ENCODE measurements at regions not wholly inside any gene's neighbourhood (a gene's known extent, or its start where the extent isn't known, plus 50 kb on each side); places are given as distances from the start of the nearest gene placed in this dataset.
A peak's percentile ranks its signal among the peaks of the same experiment; 100 is the strongest.

DNA sequence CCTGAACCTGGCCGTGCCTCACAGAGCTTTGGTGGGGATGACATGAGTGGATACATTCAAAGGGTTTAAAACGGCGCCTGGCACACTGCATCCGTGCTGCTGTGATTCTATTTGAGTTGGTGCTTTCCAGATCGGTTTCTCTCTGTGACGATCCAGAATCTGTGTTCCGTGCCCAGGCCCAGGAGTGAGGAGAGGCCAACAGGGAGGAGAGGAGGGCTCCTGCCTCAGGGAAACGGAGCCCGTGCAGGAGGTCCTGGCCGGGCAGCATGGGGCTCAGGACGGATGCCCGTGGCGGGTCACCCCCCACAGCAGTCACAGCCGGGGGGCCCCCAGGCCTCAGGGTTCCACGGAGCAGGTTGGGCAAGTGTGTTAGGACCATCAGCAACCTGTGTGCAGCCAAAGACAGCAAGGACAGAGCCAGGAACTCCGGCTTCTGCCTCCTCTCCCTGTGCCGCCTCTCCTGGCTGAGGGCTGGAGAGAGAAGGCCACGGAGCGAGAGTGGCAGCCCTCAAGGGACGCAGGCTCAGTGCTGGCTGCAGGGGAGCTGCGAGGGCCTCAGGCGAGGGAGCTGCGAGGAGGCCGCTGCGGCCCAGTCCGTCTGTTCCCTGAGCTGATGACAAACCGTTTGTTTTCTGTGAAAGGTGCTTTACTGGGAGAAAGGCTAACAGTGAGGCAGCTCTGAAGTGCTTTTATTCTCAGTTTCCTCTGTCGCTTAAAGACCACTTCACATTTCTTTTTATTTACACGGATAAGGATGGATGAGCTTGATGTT, 99.3 kb downstream of the METRNL start:
- no peak for DNase-seq (ENCODE audit: low read depth)

DNA sequence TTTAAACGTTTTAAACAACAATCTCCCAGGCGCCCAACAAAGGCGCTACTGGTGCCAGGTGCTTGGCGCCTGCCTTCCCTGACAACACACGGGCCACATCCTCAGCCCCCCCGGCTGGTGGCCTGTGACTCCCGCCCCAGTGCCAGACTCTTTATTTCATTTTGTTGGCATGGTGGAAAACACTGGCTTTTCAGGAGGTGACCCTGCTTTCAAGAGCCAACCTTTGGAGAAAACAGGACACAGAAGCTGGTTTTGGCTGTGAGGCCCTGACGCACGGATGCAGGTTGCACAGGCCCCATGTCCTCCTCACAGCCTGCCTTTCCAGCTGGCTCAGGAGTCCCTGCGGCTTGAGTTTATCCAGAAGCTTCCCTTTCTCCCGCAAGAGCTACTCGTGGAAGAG, 100.0 kb downstream of the METRNL start:
- no peak for DNase-seq (ENCODE audit: low read depth)

DNA sequence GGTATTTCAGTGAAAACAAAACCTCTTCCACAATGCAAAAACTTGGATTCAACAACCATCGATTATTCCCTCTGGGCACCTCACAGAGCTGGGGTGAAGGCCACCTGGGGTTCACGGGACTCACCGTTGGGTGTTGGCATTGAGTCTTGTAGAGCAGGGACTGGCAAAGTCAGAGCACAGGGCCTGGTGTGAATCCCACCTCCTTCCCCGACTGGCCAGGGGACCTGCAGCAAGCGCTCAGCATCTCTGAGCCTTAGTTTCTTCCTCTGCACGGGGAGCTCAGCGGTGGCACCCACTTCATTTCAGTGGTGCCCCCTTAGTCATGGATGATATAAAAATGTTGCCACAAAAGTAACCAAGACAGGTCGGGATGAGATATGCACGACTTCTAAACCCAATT, 100.4 kb downstream of the METRNL start:
- no peak for DNase-seq (ENCODE audit: low read depth)

DNA sequence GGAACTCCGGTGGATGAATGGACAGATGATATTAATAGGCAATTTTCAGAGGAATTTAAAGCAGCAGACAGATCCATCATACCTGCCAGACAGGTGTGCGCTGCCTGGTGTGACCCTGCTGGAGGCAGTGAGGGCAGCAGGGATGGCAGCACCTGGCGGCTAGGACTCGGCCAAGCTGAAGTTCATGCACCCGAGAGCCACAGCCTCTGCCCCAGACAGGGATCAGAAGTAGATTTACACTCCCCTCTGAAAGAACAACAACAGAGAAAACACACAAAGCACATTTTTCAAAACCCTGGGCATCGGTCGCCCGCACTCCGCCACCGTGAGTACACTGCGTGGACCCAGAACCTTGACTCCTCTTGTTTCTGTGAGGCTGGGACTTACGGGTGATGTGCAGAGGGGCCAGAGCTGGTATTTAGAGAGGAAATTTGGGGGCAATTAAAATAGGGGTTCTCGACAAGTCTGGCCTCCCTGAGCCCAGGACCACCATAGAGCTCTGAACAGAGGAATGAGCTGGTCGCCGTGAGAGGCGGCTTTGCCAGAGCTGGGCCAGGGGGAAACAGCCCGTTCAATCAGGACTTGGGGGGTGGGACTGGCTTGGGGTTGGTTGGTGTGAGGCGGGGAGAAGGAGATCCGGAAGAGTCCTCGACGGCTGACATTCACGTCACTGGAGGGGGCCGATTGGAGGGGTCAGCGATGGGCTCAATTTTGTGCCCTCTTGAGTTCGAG, 101.0 kb downstream of the METRNL start:
- DNase-seq (ENCODE audit: low read depth): no peak

DNA sequence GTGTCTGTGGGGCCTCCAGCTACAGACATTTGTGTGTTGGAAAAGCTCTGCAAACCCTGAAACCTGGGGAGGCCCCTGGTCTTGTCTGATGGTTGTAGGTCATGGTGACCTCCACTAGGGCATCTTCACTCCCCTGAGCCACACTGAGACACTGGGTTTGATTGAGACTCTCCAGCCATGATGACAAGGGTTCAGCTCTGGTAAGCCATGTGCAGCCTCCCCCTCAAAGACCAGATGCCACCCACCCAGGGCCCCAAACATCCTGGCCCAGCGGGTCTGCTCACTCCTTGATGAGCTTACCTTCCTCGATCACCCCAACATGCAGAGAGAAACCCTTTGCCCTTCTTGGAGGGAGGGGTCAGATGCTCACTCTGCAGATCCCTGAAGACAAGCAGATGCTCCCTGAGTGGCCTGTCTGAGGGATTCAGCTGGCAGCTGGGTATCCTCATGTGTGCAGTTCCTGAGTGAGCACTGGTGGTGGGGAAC, 101.6 kb downstream of the METRNL start:
- DNase-seq (ENCODE audit: low read depth): no peak

DNA sequence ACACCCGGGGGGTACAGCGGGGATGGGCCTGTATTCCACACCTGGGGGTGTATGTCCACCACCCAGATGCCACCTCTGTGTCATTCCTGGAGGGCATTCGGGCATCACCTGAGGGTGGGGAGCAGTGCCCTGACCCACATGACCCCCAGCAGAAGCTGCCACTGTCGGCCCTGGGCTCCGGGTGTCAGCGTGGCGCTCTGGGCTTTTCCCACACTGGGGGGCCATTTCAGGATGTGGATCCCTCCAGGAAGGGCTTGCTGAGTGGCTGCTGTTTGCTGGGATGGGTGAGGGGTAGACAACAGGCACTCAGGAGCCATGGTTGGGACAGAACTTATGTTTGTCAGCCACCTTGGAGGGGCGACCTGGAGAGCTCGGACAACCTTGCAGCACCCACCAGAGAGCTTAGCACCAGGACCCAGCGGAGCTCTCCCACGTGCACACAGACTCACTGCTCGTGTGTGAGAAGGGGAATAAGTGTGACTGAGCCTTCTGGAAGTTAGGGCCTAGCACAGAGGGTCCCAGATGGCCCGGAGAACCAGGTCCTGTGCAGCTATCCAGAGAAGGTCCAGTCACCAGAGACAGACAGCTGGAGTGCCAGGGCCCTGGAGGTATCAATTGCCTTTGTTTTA, 102.7 kb downstream of the METRNL start:
- no peak for DNase-seq (ENCODE audit: low read depth)

DNA sequence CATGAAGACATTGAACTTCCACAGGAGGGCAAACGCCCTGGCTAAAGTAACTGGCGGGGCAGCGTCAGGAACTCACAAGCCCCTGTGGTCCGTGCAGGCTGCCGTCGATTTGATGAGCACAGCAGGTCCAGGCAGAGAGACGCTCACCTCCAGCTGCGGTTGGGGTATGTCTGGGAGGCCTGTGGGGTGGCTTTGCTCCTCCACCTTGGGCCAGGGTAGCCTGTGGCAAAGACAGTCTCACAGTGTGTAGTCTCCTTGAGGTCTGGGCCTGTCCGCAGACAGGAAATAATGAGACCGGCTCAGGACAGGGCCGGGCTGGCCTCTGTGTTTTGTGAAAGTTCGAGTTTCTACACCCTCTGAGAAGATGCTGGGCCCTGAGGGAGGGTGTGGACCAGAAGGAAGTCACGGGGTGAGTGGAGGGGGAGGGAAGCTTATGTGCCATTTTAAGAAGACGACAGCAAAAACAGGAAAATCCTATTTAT, 103.3 kb downstream of the METRNL start:
- no peak for DNase-seq (ENCODE audit: low read depth)

DNA sequence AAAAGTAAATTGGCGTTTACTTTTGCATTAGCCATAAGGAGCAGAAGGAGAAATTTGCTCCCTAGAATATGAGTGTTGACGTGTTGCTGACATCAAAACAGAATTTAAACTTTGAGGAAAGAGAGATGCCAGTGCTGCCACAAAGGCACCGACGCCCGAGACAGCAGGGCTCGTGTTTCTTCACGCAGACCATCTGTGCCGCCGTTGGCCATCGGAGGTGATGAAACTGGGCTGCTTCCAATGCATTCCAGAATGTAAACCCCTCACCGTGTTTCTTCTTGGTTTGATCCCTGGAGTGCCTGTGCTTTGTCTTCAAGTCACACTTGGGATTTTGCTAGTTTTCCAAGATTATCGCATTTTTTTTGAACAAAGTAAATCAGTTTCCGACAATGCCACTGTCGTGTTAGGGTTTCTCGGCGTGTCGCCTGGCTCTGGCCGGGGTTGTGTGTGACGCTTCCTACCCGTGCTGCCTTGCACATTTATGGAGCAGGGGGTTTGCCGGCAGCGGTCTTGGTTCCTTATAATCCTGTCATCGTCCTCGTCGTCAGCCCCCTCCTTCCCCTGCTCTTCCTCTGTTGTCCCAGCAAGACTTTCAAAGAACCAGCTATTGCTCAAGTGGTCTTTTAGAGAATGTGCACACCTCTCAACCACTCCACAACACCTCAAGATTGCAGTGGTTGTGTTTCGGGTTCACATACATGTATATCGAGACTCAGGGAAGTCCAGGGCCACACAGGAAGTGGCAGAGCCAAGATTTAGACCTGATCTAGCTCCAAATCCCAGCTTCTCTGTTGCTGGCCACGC, 103.9 kb downstream of the METRNL start:
- no peak for DNase-seq (ENCODE audit: low read depth)

DNA sequence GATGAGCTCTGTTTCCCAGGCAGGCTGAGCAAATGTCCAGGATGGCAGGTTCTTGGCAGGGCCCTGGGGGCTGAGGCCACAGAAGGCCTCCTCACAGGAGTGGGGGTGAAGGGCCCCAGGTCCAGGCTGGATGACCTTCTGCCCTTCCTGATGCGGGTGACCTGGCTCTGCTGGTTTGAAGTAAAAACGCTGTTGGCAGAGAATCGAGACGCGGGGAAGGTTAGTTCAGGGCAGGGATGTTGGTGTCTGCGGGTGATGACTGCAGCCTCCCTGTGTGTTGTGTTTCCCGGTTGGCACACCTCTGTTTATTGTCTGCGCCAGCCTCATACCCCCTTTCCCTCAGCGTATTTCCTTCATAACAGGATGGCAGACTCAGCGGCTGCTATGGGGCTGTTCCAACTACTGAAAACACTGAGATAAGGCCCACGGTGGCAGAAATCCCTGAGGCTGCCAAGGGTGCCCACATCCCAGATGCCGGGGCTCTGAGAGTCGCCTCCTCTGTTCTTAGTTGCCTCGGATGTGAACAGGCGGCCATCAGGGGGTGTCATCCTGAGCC, 104.6 kb downstream of the METRNL start:
- no peak for DNase-seq (ENCODE audit: low read depth)

DNA sequence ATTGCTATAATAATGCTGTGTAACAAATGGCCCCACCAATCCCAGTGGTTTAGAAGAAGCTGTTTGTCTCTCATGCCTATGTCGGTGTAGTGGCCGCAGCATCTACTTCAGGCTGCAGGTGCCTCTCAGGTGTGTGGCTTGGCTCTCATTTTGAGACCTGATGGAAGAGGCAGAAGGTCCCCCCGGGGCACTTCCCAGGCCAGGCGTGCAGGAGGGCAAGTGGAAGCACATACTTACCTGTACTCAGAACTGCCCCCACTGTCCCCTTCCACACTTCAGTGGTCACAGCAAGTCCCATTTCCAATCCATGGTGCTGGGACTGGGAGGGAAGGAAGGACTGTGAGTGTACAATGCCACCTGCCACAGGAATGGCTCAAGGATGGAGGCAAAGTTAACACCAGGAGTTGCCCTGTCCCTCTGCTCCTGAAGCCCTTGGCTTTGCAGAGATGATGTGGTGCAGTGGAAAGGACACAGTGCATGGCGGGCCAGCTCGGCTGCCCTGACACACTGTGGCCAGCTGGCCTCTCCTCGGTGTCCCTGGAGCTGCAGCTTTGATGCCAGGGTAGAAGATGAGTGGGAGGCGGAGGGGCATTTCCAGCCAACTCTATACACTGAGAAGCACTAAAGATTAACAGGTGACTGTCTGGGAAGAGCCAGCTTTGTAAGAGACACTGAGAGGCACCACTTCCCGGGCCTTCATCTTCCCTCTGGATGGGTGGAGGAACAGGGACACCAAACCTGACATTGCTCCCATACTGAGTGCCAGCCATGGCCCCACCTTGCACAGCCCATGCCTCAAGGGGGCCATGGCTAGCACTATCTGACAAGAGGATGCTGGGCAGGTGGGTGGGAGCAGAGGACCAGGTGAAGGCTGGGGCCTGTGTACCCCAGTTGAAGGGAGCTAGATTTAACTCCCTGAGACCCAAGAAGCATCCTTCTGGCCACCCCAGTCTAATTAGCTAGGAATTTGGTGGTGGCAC, 105.9 kb downstream of the METRNL start:
- no peak for DNase-seq (ENCODE audit: low read depth)

DNA sequence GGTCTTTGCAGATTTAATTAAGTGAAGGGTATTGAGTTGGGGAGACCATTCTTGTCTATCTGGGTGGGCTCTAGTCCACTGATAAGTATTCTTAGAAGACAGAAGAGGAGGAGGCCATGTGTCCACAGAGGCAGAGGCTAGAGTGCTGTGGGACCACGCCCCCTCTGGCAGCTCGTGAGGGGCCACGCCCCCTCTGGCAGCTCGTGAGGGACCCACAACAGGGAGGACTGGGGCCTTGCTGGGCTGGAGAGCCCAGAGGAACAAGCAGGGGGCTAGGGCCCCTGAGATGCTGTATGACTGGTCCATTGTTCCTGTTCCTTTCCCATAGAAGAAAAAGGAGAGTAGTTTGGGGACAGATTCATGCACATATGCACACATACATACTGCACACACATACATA, 106.8 kb downstream of the METRNL start:
- no peak for DNase-seq (ENCODE audit: low read depth)

DNA sequence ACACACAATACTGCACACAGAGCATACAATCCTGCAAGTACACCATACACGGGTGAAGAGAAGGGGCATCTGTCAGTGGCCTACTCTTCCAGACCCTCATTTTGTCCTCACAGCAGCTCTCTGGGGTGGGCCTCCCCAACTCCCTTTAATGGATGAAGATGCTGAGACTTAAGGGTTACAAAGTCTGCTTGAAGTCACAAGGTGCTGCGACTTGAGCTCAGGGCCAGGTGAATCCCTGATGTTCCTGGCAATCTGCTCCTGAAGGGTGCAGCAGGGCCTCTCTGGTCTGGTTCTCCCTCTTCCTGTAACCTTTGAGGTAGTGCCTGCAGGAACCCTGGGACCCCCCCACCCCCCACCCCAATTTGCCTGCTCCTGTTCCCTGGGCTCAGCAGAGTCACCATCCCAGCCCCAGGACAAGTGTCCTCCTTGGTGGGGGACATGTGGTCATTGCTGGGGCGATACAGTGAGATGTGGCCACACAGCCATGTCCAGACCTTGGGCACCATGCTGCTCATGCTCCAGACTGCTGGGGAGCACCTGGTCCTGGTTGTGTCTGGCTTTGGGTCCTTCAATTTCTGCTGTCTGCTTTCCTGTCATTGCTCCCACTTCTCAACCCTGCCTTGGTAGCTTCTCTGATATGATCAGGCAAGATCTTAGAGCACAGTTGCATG, 107.5 kb downstream of the METRNL start:
- no peak for DNase-seq (ENCODE audit: low read depth)

DNA sequence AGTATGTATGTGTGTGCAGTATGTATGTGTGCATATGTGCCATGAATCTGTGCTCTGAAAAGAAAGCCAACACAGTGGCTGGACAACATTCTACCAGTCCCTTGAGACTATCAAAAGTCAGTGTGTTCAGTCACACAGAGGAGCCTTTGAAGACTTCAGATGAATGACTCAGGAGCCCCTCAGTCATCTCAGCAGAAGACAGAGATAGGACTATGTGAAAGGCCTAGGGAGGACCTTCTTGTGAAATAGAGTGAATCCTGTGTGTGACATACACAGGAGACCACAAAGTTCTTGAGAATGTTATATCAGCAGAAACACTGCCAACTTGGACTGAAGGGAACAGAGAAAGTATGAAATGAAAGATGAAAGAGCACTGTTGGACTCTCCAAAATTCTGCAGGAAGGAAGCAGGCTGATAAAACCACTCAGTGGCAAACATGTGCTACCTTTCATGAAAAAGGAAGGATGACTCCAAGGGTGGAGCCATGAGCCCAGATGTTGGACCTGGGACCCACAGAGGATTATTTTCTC, 108.4 kb downstream of the METRNL start:
- no peak for DNase-seq (ENCODE audit: low read depth)

DNA sequence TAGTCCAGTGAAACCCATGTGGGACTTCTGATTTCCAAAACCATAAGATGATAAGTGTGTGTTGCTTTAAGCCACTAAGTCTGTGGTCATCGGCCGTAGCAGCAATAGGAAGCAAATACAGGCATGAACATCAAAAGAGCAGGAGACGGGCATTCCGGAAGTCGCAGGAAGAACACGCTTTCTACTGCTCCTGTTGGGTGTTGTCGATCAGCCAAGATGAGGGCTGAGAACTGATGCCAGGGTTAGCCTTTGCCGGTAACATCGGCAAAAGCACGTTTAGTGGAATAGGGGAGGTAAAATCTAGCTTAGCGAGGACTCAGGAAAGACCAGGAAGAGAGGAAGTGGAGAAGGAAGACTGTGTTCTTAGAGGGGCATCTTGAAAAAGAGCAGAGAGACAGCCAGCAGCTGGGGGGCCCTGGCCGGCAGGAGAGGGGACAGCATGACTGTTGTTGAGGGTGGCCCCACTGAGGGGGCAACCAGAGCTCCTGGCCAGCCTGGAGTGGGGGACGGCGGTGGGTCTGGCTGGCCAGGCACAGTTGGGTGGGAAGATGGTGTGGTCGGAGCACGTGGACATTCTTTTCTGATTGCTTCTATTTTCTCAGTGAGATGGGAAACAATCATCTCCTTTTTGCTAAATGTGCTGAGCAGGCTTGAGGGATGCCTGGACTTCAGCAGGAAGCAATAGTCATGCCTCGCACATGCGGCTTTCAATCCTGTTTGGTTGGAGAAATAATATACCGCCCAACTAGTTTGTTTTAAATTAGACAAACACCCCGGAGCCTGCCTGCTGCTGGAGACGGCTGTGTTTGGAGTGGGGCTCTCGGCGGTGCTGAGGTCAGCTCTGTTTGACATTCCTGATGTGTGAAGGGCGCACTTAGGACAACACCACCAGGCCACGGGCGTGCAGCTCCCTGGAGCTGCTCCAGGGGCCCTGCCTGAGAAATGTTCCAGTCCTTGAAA, 109.9 kb downstream of the METRNL start:
- DNase-seq (ENCODE audit: low read depth): peak; percentile 66

DNA sequence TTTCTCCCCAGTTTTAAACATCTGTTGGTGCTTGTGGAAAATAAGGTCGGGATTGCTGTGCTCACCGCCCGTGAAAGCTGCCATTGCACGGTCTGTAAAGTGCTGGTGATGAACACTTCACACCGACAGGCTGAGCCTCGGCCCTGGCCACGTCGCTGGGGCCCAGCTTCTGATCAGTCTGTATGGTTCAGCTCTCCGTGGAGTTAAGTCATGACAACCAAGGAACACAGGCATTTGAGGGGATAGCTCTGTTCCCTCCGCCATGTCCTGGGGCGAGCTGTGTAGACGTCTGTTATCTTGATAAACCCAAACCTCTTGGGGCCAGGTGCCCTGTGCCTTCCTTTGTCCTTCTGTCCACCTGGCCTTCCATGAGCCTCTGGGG, 110.6 kb downstream of the METRNL start:
- DNase-seq (ENCODE audit: low read depth): no peak

DNA sequence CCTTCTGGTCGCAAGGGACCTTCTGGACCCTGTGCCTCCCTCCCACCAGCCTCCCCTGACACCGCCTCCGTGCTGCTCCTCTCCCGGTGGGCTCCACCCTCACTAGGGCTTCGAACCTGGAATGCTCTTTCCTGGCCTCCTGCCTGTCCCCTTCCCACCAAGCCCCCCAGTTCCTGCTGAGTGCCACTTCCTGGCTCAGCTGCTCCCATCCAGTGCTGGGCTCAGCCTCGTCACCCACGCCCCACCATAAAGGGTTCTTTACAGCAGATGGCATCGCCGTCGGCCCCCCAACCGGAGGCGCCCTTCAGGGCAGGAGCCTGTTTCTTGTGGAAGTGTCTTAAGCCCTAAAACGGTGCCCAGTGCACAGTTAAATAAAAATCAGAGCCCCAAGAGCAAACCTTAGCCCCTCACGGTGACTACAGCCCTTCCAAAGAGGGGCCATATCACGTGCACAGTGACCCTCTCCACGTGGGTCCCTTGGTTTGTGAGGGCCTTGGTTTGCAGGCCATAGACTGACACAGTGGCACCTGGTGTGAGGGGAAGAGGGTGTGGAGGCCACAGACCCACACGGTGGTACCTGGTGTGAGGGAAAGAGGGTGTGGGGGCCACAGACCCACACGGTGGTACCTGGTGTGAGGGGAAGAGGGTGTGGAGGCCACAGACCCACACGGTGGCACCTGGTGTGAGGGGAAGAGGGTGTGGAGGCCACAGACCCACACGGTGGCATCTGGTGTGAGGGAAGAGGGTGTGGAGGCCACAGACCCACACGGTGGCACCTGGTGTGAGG, 111.4 kb downstream of the METRNL start:
- no peak for DNase-seq (ENCODE audit: low read depth)

DNA sequence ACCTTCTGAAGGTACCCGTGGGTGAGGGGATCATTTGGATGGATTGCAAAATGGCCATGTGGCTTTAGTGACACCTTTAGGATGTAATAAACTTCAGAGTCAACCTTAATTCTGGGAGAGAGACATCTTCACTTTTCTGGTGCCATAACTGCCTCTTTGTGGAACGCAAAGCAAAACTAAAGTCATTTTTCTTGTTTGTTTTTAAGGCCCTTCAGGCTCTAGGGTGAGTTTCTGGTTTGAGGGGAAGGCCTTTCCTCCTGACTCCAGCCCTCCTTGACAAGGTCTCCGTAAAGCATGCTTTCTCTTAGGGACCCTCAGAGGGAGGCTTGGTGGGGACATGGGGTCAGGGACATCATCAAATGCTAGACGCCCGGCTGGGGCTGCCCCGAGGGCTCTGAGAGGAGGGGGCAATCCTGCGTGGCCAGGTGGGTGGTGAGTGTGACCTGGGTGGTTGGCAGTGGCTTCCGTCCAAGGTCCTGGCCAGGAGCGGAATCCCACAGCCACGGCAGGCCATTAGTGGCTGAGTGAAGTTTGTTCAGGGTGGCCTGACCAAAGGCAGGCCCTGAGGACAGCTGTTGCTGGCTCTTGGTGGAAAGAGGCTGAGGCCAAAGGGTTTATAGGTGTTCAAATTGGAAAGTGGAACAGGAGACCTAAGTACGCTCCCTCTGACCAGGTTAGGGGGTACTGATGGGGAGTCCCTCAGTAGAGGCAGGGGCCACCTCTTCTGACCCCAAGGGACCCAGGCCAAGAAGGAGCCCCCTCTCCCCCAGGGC, 112.2 kb downstream of the METRNL start:
- DNase-seq (ENCODE audit: low read depth): no peak

All from iris pigment epithelial cell (primary cell).